ENCODE measurements at regions not wholly inside any gene's neighbourhood (a gene's known extent, or its start where the extent isn't known, plus 50 kb on each side); places are given as distances from the start of the nearest gene placed in this dataset.

DNA sequence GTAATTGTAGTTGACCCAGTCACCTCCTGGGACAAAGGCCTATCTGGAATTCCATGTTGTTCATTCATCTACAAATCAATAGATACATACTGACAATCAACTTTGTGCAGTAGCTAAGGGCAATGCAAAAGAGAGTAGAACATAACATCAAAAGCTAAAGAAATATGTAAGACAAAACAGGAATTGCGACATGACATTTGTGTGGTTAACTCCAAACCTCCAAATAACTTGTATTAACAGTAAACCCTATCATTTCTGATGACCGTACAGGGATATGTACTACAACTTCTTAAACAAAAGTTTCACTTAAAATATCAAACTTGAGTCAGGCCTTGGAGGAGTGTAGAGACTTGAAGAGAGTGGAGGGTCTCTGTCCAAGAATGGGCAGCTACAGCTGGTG lies 317.6 kb downstream of the SPATA17 start:
- ChIA-PET POLR2A (ENCODE audit: low non-redundant PET) (no interaction called here), CTCF (no interaction called here)
- H3K27ac ChIP-seq: no peak overlapping the region
- TF ChIP-seq, protein P1, sequence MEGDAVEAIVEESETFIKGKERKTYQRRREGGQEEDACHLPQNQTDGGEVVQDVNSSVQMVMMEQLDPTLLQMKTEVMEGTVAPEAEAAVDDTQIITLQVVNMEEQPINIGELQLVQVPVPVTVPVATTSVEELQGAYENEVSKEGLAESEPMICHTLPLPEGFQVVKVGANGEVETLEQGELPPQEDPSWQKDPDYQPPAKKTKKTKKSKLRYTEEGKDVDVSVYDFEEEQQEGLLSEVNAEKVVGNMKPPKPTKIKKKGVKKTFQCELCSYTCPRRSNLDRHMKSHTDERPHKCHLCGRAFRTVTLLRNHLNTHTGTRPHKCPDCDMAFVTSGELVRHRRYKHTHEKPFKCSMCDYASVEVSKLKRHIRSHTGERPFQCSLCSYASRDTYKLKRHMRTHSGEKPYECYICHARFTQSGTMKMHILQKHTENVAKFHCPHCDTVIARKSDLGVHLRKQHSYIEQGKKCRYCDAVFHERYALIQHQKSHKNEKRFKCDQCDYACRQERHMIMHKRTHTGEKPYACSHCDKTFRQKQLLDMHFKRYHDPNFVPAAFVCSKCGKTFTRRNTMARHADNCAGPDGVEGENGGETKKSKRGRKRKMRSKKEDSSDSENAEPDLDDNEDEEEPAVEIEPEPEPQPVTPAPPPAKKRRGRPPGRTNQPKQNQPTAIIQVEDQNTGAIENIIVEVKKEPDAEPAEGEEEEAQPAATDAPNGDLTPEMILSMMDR (conservative IDR thresholded peaks at IDR 0.05; ENCODE audit: low read depth): no peak
- DNase-seq (ENCODE audit: low spot score): no peak

DNA sequence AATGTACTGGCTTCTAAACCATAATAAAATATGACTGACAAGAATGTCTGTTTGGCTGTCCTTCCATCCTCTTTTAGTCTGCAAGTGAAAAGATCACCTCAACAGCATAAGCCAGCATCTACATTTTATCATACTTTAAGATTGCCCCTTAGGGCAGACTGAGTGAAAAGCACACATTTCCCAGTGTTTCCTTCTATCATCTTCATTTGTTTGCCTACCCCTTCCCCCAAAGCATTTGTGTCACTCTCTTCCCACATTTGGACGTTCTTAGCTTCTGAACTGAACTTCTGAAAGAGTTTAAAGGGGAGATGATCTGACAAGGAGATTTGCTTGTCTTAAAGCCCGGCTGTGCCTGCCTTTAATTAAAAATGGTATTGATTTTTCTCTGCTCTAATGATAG lies 322.2 kb downstream of the SPATA17 start:
- TF ChIP-seq, protein P1 (conservative IDR thresholded peaks at IDR 0.05; ENCODE audit: low read depth): no peak
- ChIA-PET POLR2A (ENCODE audit: low non-redundant PET) (no interaction called here), CTCF (no interaction called here)
- H3K27ac ChIP-seq: no peak overlapping the region
- no peak for DNase-seq (ENCODE audit: low spot score)

DNA sequence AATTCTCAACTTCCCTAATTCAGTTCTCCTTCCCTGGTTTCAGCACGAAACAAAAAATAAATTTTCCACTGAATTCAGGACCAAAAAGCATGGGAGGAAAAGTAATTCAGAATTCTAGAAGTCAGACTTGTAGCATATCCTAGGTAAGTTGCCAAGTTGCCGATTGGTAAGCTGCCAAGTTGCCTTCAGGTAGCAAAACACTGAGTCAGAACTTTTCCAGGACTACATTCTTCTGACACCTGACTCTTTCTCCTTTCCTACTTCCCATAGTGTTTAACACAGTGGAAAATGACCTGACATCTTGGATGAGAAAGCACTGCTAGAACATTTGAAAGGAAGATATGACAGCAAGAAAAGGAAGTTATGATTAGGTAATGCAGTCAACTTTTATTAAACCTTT lies 322.8 kb downstream of the SPATA17 start:
- POLR2A ChIA-PET (ENCODE audit: low non-redundant PET): no interaction called here
- DNase-seq (ENCODE audit: low spot score): peak; percentile 34

DNA sequence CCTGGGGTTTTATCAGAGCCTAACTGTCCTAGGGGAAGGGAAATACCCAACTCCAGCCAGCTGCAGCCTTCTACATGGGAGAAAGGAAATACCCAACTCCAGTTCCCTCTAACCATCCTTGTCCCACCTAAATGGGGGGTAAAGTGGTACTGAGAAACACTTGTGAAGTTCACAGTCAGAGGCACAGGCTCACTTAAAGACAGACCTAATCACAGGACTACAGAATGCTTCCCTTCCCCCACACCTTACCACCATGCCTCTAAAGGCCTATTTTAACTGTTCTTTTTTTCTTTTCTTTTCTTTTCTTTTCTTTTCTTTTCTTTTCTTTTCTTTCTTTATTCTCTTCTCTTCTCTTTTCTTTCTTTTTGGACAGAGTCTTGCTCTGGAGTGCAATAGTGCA lies 324.6 kb downstream of the SPATA17 start:
- ChIA-PET CTCF (no interaction called here), POLR2A (ENCODE audit: low non-redundant PET) (no interaction called here)
- no peak for DNase-seq (ENCODE audit: low spot score)
- TF ChIP-seq, protein P1 (conservative IDR thresholded peaks at IDR 0.05; ENCODE audit: low read depth): no peak
- no peak overlapping the region for H3K27ac ChIP-seq

More for the DNA sequence above, 322.8 kb downstream of the SPATA17 start:
- TF ChIP-seq, protein P1 (conservative IDR thresholded peaks at IDR 0.05; ENCODE audit: low read depth): no peak
- no peak overlapping the region for H3K27ac ChIP-seq
- CTCF ChIA-PET: no interaction called here

DNA sequence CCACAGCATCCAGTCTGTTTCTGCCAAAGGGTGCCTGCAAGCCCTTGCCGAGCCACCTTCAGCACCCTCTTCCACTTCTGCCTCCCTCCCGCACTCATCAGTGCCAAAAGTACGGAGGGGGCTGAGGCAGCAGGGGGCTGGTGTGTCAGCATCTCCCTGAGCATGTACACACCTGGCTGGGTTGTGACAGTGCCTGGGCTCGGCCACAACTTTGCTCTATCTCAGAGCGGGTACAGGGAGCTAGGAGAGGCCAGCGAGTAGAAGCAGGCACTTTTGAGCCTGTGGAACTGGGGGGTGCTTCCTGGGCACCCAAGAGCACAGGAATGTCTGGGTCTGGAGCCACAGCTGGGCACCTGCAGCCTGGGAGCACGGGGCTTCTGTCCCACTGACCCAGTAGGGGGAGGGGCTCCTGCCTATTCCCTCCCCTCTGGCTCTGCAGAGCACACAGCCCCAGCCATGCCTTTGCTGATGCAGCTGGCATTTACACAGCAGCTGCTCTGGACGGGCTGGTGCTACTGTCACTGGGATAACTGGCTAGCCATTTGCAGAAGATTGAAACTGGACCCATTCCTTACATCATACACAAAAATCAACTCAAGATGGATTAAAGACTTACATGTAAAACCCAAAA lies 319.8 kb upstream of the RRP15 start:
- CTCF ChIA-PET: interaction anchor here (0.6 kb wide), 1 partner anchor 185 kb away, joined by 3 read pairs; no protein-coding TSS in a partner anchor
- POLR2A ChIA-PET (ENCODE audit: low non-redundant PET): no interaction called here
- H3K27ac ChIP-seq: no peak overlapping the region
- DNase-seq (ENCODE audit: low spot score): no peak
- TF ChIP-seq, protein P1 (conservative IDR thresholded peaks at IDR 0.05; ENCODE audit: low read depth): no peak

DNA sequence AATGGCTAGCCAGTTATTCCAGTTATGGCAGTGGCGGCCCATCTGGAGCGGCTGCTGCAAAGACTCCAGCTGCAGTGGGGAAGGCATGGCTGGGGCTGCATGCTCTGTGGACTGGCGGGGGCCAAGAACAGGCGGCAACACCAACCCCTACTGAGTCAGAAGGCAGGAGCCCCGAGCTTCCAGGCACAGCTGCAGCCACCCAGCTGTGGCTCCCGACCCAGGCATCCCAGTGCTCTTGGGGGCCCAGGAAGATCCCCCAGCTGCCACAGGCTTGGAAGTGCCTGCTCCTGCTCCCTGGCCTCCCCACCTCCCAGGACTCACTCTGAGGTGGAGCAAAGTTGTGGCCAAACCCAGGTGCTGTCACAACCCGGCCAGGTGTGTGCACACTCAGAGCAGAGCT lies 317.0 kb upstream of the RRP15 start:
- no peak for DNase-seq (ENCODE audit: low spot score)
- TF ChIP-seq, protein P1 (conservative IDR thresholded peaks at IDR 0.05; ENCODE audit: low read depth): no peak
- ChIA-PET POLR2A (ENCODE audit: low non-redundant PET) (no interaction called here), CTCF (interaction anchor here (0.6 kb wide), 1 partner anchor 264 kb away, joined by 3 read pairs; no protein-coding TSS in a partner anchor)
- no peak overlapping the region for H3K27ac ChIP-seq
